ENCODE measurements at regions not wholly inside any gene's neighbourhood (a gene's known extent, or its start where the extent isn't known, plus 50 kb on each side); places are given as distances from the start of the nearest gene placed in this dataset.

DNA sequence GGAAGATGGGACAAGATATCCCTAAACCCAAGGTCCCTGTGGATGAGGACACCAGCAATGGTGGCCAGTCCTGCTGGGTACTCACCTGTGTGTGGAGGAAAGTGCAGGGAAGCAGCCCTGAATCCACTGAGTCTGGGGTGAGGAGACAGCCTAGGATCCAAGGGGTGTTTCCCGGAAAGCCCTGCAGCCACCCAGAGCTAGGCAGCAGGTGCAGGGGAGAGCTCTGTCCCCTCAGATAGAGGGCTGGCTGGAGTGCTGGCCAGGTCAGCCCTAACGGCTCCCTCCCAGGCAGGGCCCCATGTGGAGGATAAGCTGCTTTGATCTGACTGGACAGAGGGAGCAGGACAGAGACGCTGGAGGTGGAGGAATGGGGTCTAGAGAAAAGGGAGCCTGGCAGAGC lies 344.7 kb upstream of the IRX4 start:
- H3K27ac ChIP-seq (ENCODE audit: low read depth) = no peak overlapping the region
- no peak for DNase-seq (ENCODE audit: low spot score)
- H3K36me3 ChIP-seq (ENCODE audit: insufficient read depth) = no peaks in the 10 kb centered on the region
- H3K27me3 Mint-ChIP-seq (ENCODE audit: insufficient read depth, low read depth, poor library complexity) = peaks cover 8% of the 10 kb centered on the region
- H4K20me1 ChIP-seq (replicated peaks; ENCODE audit: insufficient read depth) = no peaks in the 10 kb centered on the region
- no peaks in the 10 kb centered on the region for H3K9me2 ChIP-seq (ENCODE audit: insufficient read depth)
- H3K4me3 ChIP-seq = no peak overlapping the region
- ATAC-seq = no peak
- no peak overlapping the region for H2AFZ ChIP-seq
- H3K4me2 ChIP-seq = no peak overlapping the region
- no peaks in the 10 kb centered on the region for H3K79me2 ChIP-seq (replicated peaks; ENCODE audit: insufficient read depth)
- H3K27me3 ChIP-seq (ENCODE audit: insufficient read depth) = no peaks in the 10 kb centered on the region
- no peaks in the 10 kb centered on the region for H3F3A ChIP-seq (replicated peaks; ENCODE audit: low read depth)
- no peaks in the 10 kb centered on the region for H3K4me1 ChIP-seq (ENCODE audit: insufficient read depth)
- no peaks in the 10 kb centered on the region for H3K36me3 Mint-ChIP-seq (ENCODE audit: low read depth)
- TF ChIP-seq EZH2phosphoT487 (IDR thresholded peaks at IDR 0.05; ENCODE audit: unreplicated experiment) (no peak), EZH2 (IDR thresholded peaks at IDR 0.05; ENCODE audit: low read depth, unreplicated experiment) (no peak), ZNF114 (CRISPR knock-in tag; IDR thresholded peaks at IDR 0.05) (no peak), JUNB (IDR thresholded peaks at IDR 0.05; ENCODE audit: unreplicated experiment) (no peak), NANOG (IDR thresholded peaks at IDR 0.05; ENCODE audit: borderline replicate concordance) (no peak)
- TF ChIP-seq, protein P1, sequence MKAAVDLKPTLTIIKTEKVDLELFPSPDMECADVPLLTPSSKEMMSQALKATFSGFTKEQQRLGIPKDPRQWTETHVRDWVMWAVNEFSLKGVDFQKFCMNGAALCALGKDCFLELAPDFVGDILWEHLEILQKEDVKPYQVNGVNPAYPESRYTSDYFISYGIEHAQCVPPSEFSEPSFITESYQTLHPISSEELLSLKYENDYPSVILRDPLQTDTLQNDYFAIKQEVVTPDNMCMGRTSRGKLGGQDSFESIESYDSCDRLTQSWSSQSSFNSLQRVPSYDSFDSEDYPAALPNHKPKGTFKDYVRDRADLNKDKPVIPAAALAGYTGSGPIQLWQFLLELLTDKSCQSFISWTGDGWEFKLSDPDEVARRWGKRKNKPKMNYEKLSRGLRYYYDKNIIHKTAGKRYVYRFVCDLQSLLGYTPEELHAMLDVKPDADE (IDR thresholded peaks at IDR 0.05) = no peak
- TF ChIP-seq, protein P2, sequence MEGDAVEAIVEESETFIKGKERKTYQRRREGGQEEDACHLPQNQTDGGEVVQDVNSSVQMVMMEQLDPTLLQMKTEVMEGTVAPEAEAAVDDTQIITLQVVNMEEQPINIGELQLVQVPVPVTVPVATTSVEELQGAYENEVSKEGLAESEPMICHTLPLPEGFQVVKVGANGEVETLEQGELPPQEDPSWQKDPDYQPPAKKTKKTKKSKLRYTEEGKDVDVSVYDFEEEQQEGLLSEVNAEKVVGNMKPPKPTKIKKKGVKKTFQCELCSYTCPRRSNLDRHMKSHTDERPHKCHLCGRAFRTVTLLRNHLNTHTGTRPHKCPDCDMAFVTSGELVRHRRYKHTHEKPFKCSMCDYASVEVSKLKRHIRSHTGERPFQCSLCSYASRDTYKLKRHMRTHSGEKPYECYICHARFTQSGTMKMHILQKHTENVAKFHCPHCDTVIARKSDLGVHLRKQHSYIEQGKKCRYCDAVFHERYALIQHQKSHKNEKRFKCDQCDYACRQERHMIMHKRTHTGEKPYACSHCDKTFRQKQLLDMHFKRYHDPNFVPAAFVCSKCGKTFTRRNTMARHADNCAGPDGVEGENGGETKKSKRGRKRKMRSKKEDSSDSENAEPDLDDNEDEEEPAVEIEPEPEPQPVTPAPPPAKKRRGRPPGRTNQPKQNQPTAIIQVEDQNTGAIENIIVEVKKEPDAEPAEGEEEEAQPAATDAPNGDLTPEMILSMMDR (conservative IDR thresholded peaks at IDR 0.05; ENCODE audit: low read depth in 2 of 2) = no peak
- peaks cover 6% of the 10 kb centered on the region; the same call in 2 of the 3 replicates for H3K4me1 Mint-ChIP-seq
- H3K9me3 Mint-ChIP-seq = no peaks in the 10 kb centered on the region
- no peak overlapping the region for H3K27ac Mint-ChIP-seq
- H3K4me3 Mint-ChIP-seq = no peak overlapping the region

DNA sequence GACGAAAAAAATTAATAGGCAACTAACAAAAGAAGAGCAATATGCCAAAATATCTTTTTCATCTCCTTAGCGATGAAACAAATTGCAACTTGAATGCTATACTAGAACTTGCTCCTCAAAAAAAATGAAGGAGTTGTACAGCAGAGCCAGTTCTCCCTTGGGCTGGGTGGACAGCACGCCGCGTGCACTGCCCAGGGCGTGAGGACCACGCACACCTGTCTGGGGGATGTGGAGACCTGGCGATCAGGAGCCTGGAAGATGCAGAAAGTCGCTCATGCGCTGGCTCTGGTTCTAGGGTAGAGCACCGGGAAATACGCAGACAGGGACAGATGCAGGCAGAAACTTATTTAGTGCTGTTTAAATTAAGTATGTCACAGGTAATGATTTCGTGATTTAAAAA lies 342.0 kb upstream of the IRX4 start:
- no peaks in the 10 kb centered on the region for H3K79me2 ChIP-seq (replicated peaks; ENCODE audit: insufficient read depth)
- no peak overlapping the region for H3K4me3 ChIP-seq
- no peak overlapping the region for H2AFZ ChIP-seq
- no peak overlapping the region for H3K27ac ChIP-seq (ENCODE audit: low read depth)
- no peaks in the 10 kb centered on the region for H3K4me1 ChIP-seq (ENCODE audit: insufficient read depth)
- no peaks in the 10 kb centered on the region for H3K36me3 ChIP-seq (ENCODE audit: insufficient read depth)
- no peaks in the 10 kb centered on the region for H3F3A ChIP-seq (replicated peaks; ENCODE audit: low read depth)
- H3K9me3 Mint-ChIP-seq = peaks cover under 1% of the 10 kb centered on the region; the same call in 1 of the 3 replicates
- H3K36me3 Mint-ChIP-seq (ENCODE audit: low read depth) = no peaks in the 10 kb centered on the region
- peaks cover 9% of the 10 kb centered on the region for H3K27me3 Mint-ChIP-seq (ENCODE audit: insufficient read depth, low read depth, poor library complexity)
- no peak overlapping the region for H3K4me2 ChIP-seq
- TF ChIP-seq, protein P1 (IDR thresholded peaks at IDR 0.05) = no peak
- TF ChIP-seq ZNF114 (CRISPR knock-in tag; IDR thresholded peaks at IDR 0.05) = no peak
- ATAC-seq = no peak
- no peaks in the 10 kb centered on the region for H4K20me1 ChIP-seq (replicated peaks; ENCODE audit: insufficient read depth)
- H3K4me3 Mint-ChIP-seq = no peak overlapping the region
- no peak overlapping the region for H3K27ac Mint-ChIP-seq
- no peaks in the 10 kb centered on the region for H3K27me3 ChIP-seq (ENCODE audit: insufficient read depth)
- DNase-seq (ENCODE audit: low spot score) = no peak
- H3K9me2 ChIP-seq (ENCODE audit: insufficient read depth) = no peaks in the 10 kb centered on the region
- H3K4me1 Mint-ChIP-seq = peaks cover 6% of the 10 kb centered on the region; the same call in 2 of the 3 replicates

Measured in GM23338 (cell line).